IPS-18c (cell line): ENCODE measurements at regions not wholly inside any gene's neighbourhood (a gene's known extent, or its start where the extent isn't known, plus 50 kb on each side); places are given as distances from the start of the nearest gene placed in this dataset.
"Not testable (repeated sequence)": the region's sequence is repeated elsewhere in the genome, so short reads cannot be mapped to it uniquely, and the experiment has no call there.

Experiments used
- H3K4me3 ChIP-seq: 2 replicates; pipeline ENCODE4 v1.7.0; 2013; ENCODE audit warnings: low read depth, mild to moderate bottlenecking, low read length, moderate library complexity; ENCODE audit not compliant: insufficient read depth
- H3K9me3 ChIP-seq: one replicate; pipeline ENCODE4 v1.6.1; 2013; ENCODE audit warnings: mild to moderate bottlenecking, low read length, moderate library complexity; ENCODE audit not compliant: control insufficient read depth, insufficient read depth

DNA sequence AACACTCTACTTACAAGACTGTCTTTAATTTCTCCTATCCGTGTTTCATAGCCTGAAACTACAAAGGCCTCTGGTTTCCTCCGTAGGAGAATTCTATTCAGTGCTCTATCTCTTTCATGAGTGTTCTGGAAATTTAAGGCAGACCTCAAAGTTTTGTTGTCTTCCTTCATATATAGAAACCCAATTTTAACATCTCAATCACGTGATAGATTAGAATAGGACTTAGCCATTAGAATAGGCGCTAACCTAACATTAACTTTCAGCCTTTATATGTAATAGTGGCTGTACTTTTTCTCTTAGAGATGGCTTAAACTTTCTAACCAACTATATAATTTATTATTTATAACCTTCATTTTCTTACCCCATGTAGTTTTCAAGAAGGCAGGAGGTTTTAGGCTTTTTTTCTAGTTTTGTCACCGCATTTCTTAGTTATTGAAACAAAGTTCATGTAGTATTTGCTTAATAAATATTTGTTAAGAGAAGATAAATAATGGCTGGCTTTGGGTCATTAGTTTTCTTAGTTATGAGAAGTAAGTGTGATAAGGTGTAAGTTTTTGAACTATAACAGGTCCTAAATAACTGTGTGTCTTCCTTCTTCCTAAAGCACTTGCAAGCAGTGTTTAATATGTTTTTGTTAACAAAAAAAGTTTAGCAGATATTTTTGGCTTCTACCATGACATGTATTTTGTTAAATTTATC is 1504.6 kb upstream of the ADGRL3 start:
- Histone ChIP-seq H3K9me3 (no peaks in the 10 kb centered on the region), H3K4me3 (no peak overlapping the region)

DNA sequence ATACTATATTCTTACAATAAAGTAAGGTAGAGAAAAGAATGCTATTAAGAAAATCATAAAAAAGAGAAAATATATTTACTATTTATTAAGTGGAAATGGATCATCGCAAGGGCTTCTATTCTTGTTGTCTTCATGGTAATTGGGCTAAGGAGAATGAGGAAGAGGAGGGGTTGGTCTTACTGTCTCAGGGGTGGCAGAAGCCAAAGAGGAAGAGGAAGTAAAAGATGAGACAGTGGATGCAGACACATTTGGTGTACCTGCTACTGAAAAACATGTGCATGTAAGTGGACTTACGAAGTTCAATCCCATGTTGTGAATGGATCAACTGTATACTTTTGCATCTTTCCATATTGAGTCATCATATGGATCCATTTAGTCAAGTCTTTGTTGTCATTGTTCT is 1502.1 kb upstream of the ADGRL3 start:
- no peaks in the 10 kb centered on the region for H3K9me3 ChIP-seq
- H3K4me3 ChIP-seq: no peak overlapping the region

DNA sequence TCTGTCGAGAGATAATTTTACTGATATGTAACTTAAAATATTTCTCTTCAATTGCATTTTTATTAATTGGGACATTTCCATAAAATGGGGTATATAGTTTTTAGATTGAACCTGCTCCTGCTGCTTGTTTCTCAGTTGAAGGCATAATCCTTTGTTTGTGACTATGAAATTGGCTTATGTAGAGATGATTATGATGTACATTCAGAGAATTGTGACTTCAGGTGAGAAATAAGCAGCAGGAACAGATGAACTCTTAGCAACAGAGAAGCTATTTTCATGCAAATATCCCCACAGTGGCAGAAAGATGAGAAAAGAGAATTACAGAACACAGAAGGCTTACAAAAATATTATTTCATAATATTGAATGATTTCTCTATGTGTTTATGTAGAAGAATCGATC is 1499.5 kb upstream of the ADGRL3 start:
- Histone ChIP-seq H3K4me3 (no peak overlapping the region), H3K9me3 (no peaks in the 10 kb centered on the region)

DNA sequence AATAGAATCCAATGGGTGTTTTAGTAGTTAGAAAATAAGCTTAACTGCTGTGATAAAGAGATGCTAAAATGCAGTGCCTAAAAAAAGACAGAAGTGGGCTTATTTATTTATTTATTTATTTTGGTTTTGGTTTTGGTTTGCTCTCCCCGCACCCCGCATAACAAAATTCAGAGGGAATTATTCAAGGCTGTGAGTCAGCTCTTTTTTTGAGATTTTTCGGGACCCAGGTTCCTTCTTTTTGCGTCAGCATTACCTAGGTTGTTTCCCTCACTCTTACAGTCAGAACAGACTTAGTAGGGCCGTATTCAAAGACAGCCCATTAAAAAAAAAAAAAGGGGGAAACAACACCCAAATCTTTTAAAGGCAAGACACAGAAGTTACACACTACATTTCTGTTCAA is 1495.5 kb upstream of the ADGRL3 start:
- H3K4me3 ChIP-seq: no peak overlapping the region
- peaks cover 2% of the 10 kb centered on the region for H3K9me3 ChIP-seq

DNA sequence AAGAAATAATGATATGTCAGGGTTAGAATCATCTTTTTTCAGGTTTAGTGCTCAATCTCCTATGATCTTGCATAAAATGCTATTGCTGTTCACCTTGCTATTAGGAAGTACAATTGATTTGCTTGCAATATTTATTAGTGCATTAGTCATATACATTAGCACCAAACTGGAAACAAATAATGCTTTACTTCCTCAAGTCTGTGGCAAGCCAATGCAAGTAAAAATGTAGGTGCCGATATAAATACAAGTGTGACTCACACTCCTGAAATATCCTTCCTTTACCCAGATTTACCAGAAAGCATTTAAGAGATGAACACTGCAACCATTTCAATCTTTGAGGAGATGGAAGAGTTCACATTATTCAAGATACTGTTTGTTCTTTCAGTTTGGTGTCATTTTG is 1487.7 kb upstream of the ADGRL3 start:
- H3K4me3 ChIP-seq: no peak overlapping the region
- peaks cover 2% of the 10 kb centered on the region for H3K9me3 ChIP-seq

DNA sequence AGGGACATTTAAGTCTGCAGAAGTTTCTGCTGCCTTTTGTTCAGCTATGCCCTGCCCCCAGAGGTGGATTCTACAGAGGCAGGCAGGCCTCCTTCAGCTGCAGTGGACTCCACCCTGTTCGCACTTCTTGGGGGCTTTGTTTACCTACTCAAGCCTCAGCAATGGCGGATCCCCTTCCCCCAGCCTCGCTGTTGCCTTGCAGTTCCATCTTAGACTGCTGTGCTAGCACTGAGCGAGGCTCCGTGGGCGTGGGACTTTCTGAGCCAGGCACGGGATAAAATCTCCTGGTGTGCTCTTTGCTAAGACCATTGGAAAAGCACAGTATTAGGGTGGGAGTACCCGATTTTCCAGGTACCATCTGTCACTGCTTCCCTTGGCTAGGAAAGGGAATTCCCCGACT is 1475.8 kb upstream of the ADGRL3 start:
- H3K9me3 ChIP-seq, H3K4me3 ChIP-seq: not testable (repeated sequence)

DNA sequence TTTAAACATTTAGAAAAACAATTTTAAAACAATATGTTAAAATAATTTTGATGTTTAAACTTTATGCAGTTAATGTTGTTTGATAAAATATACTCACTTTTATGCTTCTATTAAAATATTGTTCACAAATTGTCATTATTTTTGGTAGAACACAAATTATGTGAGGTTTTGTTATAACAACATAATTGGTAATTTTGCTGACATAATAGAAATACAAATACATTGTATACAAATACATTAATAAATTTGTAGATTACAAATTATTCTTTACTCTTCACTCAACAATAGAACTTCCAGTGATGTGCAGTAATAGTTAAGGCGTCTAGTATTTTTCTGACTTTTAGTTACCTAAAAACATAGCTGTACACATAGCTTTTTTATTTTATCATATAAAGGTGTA is 1472.4 kb upstream of the ADGRL3 start:
- Histone ChIP-seq H3K9me3 (peaks cover 3% of the 10 kb centered on the region), H3K4me3 (no peak overlapping the region)

DNA sequence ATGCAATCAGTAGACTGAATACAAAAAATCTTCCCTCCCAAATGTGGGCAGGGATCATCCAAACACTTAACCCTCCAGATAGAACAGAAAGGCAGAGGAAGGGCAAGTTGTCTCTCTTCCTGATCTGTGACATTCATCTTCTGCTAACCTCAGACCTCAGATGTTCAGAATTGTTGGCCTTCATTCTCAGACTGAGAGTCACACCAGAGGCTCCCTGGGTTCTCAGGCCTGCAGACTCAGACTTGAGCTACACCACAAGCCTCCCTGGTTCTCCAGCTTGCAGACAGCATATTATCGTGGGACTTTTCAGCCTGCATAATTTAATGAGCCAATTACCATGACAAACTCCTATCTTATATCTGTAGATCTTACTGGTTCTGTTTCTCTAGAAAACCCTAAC is 1471.6 kb upstream of the ADGRL3 start:
- H3K4me3 ChIP-seq: no peak overlapping the region
- peaks cover 3% of the 10 kb centered on the region for H3K9me3 ChIP-seq

DNA sequence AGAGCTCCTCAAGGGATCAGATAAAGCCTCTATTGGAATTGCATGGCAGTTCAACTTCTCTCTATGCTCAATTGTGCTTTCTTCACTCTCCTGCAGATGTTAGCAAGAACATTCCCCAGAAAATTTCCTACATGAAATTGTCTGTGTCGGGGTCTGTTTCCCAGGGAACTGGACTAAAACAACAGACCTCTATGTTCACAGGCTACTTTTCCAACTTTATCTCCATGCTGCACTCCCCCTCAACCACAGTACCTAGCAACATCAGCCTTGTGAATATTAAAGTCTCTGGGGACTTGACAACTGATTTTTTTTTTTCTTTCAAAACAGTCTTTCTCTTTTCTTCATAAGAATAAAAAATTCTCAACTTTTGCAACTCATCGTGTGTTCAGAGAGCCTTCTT is 1470.8 kb upstream of the ADGRL3 start:
- no peak overlapping the region for H3K4me3 ChIP-seq

DNA sequence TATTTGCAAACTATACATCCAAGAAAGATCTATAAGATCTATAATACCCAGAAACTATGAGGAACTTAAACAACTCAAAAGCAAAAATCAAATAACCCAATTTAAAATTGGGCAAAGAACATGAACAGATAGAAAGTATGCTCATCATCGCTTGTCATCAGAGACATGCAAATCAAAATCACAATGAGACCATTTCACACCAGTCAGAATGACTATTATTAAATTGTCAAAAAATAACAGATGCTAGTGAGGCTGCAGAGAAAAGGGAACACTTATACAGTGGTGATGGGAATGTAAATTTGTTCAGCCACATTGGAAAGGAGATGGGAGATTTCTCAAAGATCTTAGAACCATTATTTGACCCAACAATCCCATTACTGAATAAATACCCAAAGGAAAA is 1451.7 kb upstream of the ADGRL3 start:
- no peak overlapping the region for H3K4me3 ChIP-seq
- H3K9me3 ChIP-seq: no peaks in the 10 kb centered on the region

More for the DNA sequence above, 1470.8 kb upstream of the ADGRL3 start:
- H3K9me3 ChIP-seq: peaks cover 3% of the 10 kb centered on the region

DNA sequence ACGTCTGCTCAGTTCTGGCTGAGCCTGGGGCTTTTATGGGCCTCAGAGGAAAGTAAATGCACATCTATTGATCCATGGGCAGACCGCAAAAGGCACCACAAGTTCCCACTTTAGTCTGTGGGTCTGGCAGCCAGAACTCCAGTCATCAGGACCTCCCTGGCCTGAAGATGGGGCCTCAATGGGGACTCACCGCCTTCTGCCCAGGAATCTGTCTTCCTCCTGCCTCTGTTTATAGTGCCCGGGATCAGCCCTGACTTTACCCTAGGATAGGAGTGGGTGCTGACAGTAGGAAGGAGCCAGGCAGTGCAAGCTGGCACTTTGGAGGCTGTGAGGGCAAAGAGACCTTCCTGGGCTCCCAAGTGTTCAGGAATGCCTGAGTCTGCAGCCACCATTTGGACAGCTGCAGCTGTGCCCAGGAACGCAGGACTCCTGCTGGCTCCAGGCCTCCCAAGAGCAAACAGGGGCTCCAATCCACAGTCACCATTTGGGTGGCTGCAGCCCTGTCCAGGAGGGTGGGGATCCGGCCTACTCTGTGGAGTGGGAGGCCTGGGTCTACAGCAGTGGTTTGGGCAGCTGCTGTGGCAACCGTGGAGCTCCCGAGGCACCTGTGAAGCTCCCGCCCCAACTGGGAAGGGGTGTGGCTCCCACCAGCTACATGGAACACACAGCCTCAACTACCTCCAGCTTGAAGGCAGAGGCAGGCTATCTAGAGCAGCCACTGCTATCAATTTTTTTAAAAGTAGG is 1440.9 kb upstream of the ADGRL3 start:
- H3K9me3 ChIP-seq: no peaks in the 10 kb centered on the region
- no peak overlapping the region for H3K4me3 ChIP-seq

DNA sequence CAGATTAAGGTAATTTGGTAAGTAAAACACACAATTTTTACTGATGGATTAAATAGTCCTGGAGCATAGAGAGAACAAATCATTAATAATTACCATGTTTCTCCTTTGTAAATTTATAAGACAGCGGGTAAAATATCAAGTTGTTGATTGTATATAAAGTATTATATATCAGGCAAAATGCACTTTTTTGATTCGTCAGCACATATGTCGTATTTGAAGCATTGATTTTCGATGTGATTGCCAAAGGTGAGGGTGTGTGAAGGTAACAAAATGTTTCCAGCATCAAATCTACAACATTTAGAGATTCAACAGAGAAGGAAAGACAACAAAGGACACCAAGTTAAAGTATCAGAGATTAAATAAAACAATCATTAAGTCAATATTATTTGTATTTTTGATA is 1437.8 kb upstream of the ADGRL3 start:
- H3K9me3 ChIP-seq: no peaks in the 10 kb centered on the region

DNA sequence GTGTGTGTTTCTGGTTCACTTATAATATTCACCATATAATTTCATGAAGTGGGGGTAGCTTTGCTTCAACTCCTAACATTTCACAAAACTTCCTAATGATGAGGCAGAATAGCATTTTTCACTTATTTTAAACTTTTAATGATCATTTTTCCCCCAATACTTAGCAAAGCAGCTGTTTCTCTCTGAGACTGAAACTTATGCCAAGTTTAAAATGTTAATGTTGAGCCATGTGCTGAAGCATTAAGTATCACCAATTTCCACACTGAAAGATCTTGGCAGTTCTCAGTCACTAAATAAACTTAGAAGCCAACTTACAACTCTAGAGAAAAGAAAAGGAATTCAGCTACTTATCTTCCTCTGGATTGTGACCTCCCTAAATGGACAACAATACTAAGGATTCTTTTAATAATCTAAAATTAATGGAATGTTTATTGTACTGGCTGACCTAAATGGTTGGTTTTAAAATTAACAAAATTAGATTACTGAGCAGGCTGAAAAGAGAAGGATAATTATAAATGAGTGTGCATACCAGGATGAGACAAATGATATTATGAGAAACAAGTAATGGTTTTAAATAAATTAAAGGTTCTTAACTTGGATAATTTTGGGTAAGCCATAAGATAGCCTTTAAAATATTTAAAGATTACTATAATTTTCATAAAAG is 1429.4 kb upstream of the ADGRL3 start:
- Histone ChIP-seq H3K4me3 (no peak overlapping the region), H3K9me3 (peaks cover 2% of the 10 kb centered on the region)

More for the DNA sequence above, 1437.8 kb upstream of the ADGRL3 start:
- H3K4me3 ChIP-seq: no peak overlapping the region

DNA sequence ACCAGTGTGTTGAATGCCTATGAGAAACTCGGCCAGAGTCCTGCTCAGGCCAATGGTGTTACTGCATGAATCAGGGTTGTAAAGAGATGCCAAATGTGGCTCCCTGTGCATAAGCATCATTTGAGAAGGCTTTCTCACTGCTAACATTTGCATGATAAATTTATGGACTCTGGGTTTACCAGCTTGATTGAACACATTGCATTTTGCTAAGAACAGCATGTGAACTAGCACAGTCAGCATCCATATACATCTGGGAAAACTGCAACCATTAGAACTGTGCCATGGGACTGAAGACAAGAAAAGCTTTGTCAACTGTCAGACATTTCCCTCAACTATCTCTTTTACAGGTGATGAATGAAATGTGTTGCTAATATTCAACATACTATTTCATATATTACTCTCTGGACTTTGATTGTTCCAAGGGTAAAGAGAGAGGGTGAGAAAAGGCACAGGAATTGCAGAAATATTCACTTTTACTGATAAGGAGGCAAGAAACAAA is 1427.4 kb upstream of the ADGRL3 start:
- H3K9me3 ChIP-seq: peaks cover 1% of the 10 kb centered on the region
- no peak overlapping the region for H3K4me3 ChIP-seq

DNA sequence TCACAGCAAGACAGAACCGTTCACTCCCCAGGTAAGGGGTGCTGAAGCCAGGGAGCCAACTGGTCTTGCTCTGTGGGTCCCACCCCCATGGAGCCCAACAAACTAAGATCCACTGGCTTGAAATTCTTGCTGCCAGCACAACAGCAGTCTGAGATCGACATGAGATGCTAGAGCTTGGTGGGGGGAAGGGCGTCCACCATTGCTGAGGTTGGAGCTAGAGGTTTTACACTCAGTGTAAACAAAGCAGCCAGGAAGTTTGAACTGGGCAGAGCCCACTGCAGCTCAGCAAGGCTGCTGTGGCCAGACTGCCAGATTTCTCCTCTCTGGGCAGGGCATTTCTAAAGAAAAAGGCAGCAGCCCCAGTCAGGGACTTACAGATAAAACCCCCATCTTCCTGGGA is 1419.9 kb upstream of the ADGRL3 start:
- H3K4me3 ChIP-seq, H3K9me3 ChIP-seq: not testable (repeated sequence)

DNA sequence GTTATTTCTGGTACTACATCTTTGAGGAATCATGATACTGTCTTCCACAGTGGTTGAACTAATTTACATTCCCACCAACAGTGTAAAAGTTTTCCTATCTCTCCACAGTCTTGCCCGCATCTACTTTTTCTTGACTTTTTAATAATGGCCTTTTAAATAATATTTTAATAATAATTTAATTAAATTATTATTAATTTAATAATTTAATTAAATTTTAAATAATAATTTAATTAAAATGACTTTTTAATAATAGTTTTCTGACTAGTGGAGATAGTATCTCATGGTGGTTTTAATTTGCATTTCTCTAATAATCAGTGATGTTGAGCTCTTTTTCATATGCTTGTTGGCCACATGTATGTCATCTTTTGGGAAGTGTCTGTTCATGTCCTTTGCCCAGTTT is 1395.0 kb upstream of the ADGRL3 start:
- Histone ChIP-seq H3K4me3 (no peak overlapping the region), H3K9me3 (peaks cover 3% of the 10 kb centered on the region)

DNA sequence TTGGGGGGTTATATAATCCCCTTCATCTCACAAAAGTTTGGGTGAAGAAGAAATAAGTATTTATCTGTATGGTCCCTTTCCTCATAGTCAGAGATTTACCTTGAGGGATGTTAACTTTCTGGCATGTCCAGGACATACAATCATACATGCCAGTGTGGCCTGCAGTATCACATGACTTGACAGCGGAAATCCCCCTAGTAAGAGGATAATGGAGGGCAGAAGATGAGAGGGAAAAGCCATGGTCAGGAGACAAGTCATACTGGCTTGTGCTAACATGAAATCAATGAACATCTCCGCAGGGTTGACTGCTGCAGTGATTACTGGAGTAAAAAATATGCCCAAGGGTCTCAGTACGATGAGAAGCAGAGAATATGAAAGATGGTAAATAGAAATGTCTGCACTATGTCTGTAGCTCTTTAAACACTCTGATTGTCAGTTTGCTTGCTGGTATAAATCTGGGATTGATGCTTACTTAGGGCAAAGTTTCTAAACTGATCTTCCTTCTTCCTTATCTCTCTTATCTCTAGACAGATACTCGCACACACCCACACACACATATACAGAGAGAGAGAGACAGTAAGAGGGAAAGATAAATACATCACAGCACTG is 1385.6 kb upstream of the ADGRL3 start:
- no peak overlapping the region for H3K4me3 ChIP-seq
- H3K9me3 ChIP-seq: no peaks in the 10 kb centered on the region

DNA sequence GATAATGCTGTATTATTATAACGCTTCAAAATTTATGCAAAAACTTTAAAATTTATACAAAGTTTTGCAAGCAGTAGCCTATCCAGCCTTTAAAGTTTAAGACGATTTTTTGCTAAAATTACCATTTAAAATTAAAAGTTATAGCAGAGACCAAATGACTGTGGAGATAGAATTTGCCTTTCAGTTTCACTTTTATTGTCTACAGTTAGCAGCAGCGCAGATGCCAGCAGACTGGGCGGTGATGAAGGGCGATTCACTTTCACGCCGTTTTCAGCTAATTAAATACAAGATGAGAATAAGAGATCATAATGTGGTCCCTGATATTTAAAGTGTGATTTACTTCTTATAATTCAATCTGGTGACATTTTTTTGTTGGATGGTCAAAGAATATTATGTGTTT is 1381.5 kb upstream of the ADGRL3 start:
- Histone ChIP-seq H3K4me3 (no peak overlapping the region), H3K9me3 (no peaks in the 10 kb centered on the region)
